T-helper 1 cell treated with Interleukin-12 subunit alpha and Interleukin-12 subunit beta and Interleukin-4 antibody, amounts not matched to agents 30 μg/mL and 1 μg/mL, for 36 hours (primary cell): ENCODE measurements at regions not wholly inside any gene's neighbourhood (a gene's known extent, or its start where the extent isn't known, plus 50 kb on each side); places are given as distances from the start of the nearest gene placed in this dataset.

Experiments used
- H3K27ac Mint-ChIP-seq: one replicate; pipeline ENCODE4 v1.8.0; 2021; ENCODE audit warnings: mild to moderate bottlenecking, mixed read lengths
- H3K27me3 Mint-ChIP-seq: one replicate; pipeline ENCODE4 v1.8.0; 2021; ENCODE audit warnings: low read depth, mixed read lengths
- H3K36me3 Mint-ChIP-seq: one replicate; pipeline ENCODE4 v1.8.0; 2021; ENCODE audit warnings: low read depth, mixed read lengths
- H3K4me1 Mint-ChIP-seq: one replicate; pipeline ENCODE4 v1.8.0; 2021; ENCODE audit warnings: low read depth, mixed read lengths
- H3K4me3 Mint-ChIP-seq: one replicate; pipeline ENCODE4 v1.8.0; 2021; ENCODE audit warnings: mild to moderate bottlenecking, moderate library complexity, mixed read lengths
- H3K9me3 Mint-ChIP-seq: one replicate; pipeline ENCODE4 v1.8.0; 2021; ENCODE audit warnings: mixed read lengths

GRCh38 chr3:115380883-115381572 lies 233.9 kb upstream of the ZBTB20 start:
- no peaks in the 10 kb centered on the region for H3K27me3 Mint-ChIP-seq
- no peaks in the 10 kb centered on the region for H3K4me1 Mint-ChIP-seq
- no peak overlapping the region for H3K27ac Mint-ChIP-seq
- H3K4me3 Mint-ChIP-seq: no peak overlapping the region
- H3K9me3 Mint-ChIP-seq: no peaks in the 10 kb centered on the region
- no peaks in the 10 kb centered on the region for H3K36me3 Mint-ChIP-seq

- no peak overlapping the region for H3K4me3 Mint-ChIP-seq
- no peaks in the 10 kb centered on the region for H3K36me3 Mint-ChIP-seq
- H3K4me1 Mint-ChIP-seq: no peaks in the 10 kb centered on the region
- H3K9me3 Mint-ChIP-seq: no peaks in the 10 kb centered on the region
- H3K27me3 Mint-ChIP-seq: no peaks in the 10 kb centered on the region
- H3K27ac Mint-ChIP-seq: no peak overlapping the region
Measured at GRCh38 chr3:115381573-115381912, 234.5 kb upstream of the ZBTB20 start.

- no peak overlapping the region for H3K4me3 Mint-ChIP-seq
- H3K27me3 Mint-ChIP-seq: no peaks in the 10 kb centered on the region
- H3K36me3 Mint-ChIP-seq: no peaks in the 10 kb centered on the region
- no peaks in the 10 kb centered on the region for H3K4me1 Mint-ChIP-seq
- no peaks in the 10 kb centered on the region for H3K9me3 Mint-ChIP-seq
- H3K27ac Mint-ChIP-seq: no peak overlapping the region
Measured at GRCh38 chr3:115381931-115382330, 234.8 kb upstream of the ZBTB20 start.

DNA sequence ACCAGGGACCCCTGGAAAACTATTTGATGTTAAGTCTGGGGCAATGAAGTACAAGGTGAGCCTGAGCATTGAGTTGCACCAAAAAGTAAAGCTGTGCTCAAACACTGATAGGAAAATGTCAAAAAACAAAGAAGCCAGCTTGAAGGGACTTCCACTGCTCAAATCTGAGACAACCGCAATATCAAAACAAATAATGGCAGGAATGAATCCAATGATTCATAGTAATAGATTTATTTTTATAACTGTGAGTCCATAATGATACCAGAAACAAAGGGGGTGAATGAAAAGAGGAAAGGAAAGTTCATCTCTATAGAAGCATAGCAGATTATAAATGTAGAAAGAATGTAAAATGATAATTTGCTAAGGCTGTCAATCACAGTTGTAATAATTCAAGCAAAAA lies 237.3 kb upstream of the ZBTB20 start:
- no peaks in the 10 kb centered on the region for H3K4me1 Mint-ChIP-seq
- no peaks in the 10 kb centered on the region for H3K27me3 Mint-ChIP-seq
- H3K4me3 Mint-ChIP-seq: no peak overlapping the region
- H3K36me3 Mint-ChIP-seq: no peaks in the 10 kb centered on the region
- H3K27ac Mint-ChIP-seq: no peak overlapping the region
- no peaks in the 10 kb centered on the region for H3K9me3 Mint-ChIP-seq

DNA sequence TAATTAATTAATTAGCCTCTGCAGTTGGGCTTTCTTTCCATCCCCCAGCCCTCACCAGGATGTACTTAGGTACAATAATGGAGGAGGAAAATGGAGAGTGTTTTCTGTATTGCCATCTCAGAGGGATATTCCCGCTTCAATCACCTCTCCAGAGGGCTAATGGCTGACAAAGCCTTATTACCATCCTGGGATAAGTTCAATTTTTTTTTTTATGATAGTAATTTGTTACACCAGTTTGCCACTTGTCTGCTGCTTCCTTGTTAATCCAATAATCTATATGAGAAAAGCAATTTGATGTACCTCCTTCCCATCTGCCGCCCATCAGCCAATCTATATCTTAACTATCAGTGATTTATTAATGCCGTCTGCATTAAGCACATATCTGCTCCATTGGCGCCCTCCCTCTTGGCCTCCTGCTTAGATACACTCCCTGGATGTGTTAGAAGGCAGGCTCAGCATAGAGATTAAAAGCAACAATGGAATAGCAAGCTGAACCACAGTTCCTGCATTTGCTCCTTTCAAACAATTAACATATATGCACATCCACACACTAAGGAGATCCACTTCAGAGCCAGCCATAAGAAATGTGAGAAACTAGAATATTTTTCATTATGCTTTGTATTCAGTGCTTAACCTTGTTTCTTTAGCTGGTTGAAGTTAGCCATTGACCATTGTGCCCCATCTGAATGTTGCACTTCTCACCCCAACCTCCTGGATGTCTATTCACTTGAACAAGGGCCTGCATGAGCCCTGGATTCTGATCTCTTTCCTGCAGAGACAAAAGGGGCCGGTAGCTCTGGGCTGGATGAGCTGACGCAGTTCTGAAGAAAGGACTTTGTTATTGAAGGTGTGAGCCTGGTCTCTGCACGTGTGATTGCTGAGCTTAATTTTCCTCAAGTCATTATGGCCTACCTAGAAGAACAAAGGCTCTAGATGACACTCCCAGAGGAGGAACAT lies 237.3 kb upstream of the GAP43 start:
- no peaks in the 10 kb centered on the region for H3K36me3 Mint-ChIP-seq
- no peak overlapping the region for H3K27ac Mint-ChIP-seq

GRCh38 chr3:115388166-115388565 lies 235.1 kb upstream of the GAP43 start:
- H3K4me1 Mint-ChIP-seq: no peaks in the 10 kb centered on the region
- no peaks in the 10 kb centered on the region for H3K9me3 Mint-ChIP-seq
- no peak overlapping the region for H3K4me3 Mint-ChIP-seq
- H3K36me3 Mint-ChIP-seq: no peaks in the 10 kb centered on the region
- H3K27ac Mint-ChIP-seq: no peak overlapping the region
- H3K27me3 Mint-ChIP-seq: no peaks in the 10 kb centered on the region

More for the DNA sequence above, 237.3 kb upstream of the GAP43 start:
- H3K9me3 Mint-ChIP-seq: no peaks in the 10 kb centered on the region
- H3K4me3 Mint-ChIP-seq: no peak overlapping the region
- H3K4me1 Mint-ChIP-seq: no peaks in the 10 kb centered on the region
- no peaks in the 10 kb centered on the region for H3K27me3 Mint-ChIP-seq

GRCh38 chr3:115388811-115389210 lies 234.5 kb upstream of the GAP43 start:
- Mint-ChIP-seq H3K27me3 (no peaks in the 10 kb centered on the region), H3K36me3 (no peaks in the 10 kb centered on the region), H3K9me3 (no peaks in the 10 kb centered on the region), H3K4me1 (no peaks in the 10 kb centered on the region), H3K4me3 (no peak overlapping the region), H3K27ac (no peak overlapping the region)

- Mint-ChIP-seq H3K36me3 (no peaks in the 10 kb centered on the region), H3K27ac (no peak overlapping the region), H3K4me3 (no peak overlapping the region), H3K27me3 (no peaks in the 10 kb centered on the region), H3K4me1 (no peaks in the 10 kb centered on the region), H3K9me3 (no peaks in the 10 kb centered on the region)
Measured at GRCh38 chr3:115396801-115397200, 226.5 kb upstream of the GAP43 start.

DNA sequence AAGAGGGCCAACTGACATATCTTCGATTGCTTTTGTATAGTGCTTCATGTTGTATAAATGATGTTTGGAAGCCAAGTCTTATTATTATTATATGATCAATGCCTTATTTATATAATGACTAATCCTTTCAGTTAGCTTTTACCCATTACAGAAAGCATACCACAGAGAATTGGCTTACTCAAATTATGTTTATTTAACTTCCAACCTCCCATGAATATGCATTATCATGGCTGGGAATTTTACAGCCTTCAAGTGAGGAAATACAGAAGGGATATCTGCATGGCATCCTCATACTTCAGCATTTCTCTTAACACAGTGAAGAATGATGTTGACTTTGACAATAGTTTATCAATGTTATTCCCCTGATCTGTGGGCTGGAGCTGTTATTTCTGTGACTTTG lies 225.9 kb upstream of the GAP43 start:
- Mint-ChIP-seq H3K27ac (no peak overlapping the region), H3K4me1 (no peaks in the 10 kb centered on the region), H3K27me3 (no peaks in the 10 kb centered on the region), H3K9me3 (no peaks in the 10 kb centered on the region), H3K4me3 (no peak overlapping the region), H3K36me3 (no peaks in the 10 kb centered on the region)

DNA sequence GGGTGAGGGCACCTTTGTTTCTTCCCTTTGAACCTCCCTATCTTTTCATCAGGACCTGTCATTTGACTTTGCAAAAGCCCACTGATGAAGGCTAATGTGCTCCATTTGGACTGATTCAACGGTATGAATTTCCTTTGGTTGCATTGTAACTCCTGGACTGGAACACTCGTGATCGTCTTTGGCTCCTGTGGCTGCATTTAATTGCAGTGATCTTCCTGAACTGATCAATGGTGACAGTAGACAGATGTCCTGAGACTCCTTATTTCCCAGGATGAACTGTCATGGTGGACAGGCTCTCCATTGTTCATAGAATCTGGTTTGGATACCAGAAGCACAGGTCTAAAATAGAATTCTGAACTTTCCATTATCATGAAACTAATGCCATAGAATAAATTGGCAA lies 224.8 kb upstream of the GAP43 start:
- Mint-ChIP-seq H3K27ac (no peak overlapping the region), H3K4me1 (no peaks in the 10 kb centered on the region), H3K9me3 (no peaks in the 10 kb centered on the region), H3K36me3 (no peaks in the 10 kb centered on the region), H3K27me3 (no peaks in the 10 kb centered on the region), H3K4me3 (no peak overlapping the region)

DNA sequence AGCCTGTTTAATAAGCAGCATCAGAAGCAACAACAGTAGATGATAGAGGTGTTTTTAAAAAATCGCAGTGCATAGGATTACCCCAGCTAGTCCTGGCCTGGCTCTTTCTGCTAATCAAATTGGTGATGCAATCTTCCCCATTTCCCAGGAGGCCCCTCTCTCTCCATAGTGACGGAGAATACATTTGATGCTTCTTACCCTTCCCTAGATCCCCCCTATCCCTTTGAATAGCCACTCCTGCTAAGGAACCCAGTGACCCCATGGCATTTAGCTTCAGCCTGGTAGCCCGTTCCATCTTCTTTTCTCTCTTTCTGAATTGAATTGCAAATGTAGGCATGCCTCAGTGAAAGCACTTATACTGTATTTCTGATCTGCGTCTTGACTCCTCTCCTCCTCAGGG lies 223.6 kb upstream of the GAP43 start:
- H3K4me3 Mint-ChIP-seq: no peak overlapping the region
- H3K9me3 Mint-ChIP-seq: no peaks in the 10 kb centered on the region
- no peak overlapping the region for H3K27ac Mint-ChIP-seq
- H3K4me1 Mint-ChIP-seq: no peaks in the 10 kb centered on the region
- H3K27me3 Mint-ChIP-seq: no peaks in the 10 kb centered on the region
- no peaks in the 10 kb centered on the region for H3K36me3 Mint-ChIP-seq

- Mint-ChIP-seq H3K4me1 (no peaks in the 10 kb centered on the region), H3K27ac (no peak overlapping the region), H3K36me3 (no peaks in the 10 kb centered on the region), H3K27me3 (no peaks in the 10 kb centered on the region), H3K4me3 (no peak overlapping the region), H3K9me3 (no peaks in the 10 kb centered on the region)
Measured at GRCh38 chr3:115401298-115401697, 222.0 kb upstream of the GAP43 start.

- no peak overlapping the region for H3K4me3 Mint-ChIP-seq
- H3K36me3 Mint-ChIP-seq: no peaks in the 10 kb centered on the region
- no peak overlapping the region for H3K27ac Mint-ChIP-seq
- H3K4me1 Mint-ChIP-seq: no peaks in the 10 kb centered on the region
- H3K27me3 Mint-ChIP-seq: no peaks in the 10 kb centered on the region
- H3K9me3 Mint-ChIP-seq: no peaks in the 10 kb centered on the region
Measured at GRCh38 chr3:115401851-115402501, 221.3 kb upstream of the GAP43 start.

DNA sequence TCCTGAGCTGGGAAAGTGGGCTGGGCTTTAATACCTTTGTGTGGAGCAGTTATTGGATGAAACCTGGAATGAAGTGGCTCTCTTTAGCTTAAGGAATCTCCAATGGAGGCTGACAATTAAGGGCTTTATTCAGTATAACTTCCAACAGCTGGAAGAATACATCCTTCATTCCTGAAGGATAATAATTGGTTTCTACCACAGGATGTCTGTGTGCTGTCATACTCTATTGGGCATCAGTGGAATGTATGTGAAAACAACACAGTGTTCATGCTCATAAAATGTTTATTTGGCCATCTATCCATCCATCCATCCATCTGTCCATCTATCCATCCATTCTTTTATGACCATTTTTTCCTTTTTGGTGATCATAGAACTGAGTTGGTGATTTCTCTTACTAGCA lies 220.7 kb upstream of the GAP43 start:
- no peaks in the 10 kb centered on the region for H3K4me1 Mint-ChIP-seq
- no peak overlapping the region for H3K4me3 Mint-ChIP-seq
- no peaks in the 10 kb centered on the region for H3K9me3 Mint-ChIP-seq
- no peaks in the 10 kb centered on the region for H3K27me3 Mint-ChIP-seq
- H3K36me3 Mint-ChIP-seq: no peaks in the 10 kb centered on the region
- H3K27ac Mint-ChIP-seq: no peak overlapping the region

DNA sequence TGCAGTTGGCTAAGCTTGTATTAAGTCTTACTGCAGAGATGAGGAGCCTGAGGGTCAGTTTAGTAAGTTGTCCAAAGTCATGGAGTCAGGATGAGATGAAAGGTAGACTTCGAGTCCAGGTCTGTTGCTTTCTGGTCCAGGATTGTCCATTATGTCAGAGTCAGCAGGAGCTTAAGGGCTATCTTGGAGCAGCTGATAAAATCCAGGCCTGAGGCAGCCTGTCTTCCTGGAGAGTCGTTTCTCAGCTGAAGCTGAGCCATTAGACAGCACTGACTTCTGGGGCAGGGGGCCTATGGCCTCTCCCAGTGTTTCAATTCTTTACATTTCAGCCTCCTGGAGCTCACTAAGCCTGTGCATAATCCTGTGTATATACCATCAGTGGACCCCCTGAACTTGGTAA lies 219.5 kb upstream of the GAP43 start:
- H3K9me3 Mint-ChIP-seq: no peaks in the 10 kb centered on the region
- no peak overlapping the region for H3K4me3 Mint-ChIP-seq
- no peak overlapping the region for H3K27ac Mint-ChIP-seq
- no peaks in the 10 kb centered on the region for H3K4me1 Mint-ChIP-seq
- H3K27me3 Mint-ChIP-seq: no peaks in the 10 kb centered on the region
- no peaks in the 10 kb centered on the region for H3K36me3 Mint-ChIP-seq
